ENCODE measurements at regions not wholly inside any gene's neighbourhood (a gene's known extent, or its start where the extent isn't known, plus 50 kb on each side); places are given as distances from the start of the nearest gene placed in this dataset.

DNA sequence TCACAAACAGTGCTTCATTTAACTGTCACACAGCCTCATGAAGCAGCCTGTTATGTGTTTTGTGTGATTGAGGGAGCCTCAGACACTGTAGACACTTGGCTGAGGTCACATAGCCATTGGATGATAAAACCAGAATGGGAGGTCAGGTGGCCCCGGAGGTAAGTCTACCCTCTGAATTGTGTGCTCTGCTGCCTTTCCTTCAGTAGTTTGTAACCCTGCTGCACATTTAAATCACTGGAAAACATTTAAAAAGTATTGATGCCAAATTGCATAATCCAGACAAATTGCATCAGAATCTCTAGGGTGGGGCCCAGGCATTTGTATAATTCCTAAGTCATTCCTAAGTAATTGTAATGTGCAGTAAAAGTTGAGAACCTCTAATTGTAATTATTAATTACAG, 85.2 kb upstream of the ECI2 start:
- TF ChIP-seq, protein P1, sequence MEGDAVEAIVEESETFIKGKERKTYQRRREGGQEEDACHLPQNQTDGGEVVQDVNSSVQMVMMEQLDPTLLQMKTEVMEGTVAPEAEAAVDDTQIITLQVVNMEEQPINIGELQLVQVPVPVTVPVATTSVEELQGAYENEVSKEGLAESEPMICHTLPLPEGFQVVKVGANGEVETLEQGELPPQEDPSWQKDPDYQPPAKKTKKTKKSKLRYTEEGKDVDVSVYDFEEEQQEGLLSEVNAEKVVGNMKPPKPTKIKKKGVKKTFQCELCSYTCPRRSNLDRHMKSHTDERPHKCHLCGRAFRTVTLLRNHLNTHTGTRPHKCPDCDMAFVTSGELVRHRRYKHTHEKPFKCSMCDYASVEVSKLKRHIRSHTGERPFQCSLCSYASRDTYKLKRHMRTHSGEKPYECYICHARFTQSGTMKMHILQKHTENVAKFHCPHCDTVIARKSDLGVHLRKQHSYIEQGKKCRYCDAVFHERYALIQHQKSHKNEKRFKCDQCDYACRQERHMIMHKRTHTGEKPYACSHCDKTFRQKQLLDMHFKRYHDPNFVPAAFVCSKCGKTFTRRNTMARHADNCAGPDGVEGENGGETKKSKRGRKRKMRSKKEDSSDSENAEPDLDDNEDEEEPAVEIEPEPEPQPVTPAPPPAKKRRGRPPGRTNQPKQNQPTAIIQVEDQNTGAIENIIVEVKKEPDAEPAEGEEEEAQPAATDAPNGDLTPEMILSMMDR (IDR thresholded peaks at IDR 0.05), result no peak
- no peak for TF ChIP-seq POLR2AphosphoS5 (IDR thresholded peaks at IDR 0.05)

All from gastroesophageal sphincter (tissue), 3 donors.